Right renal pelvis (tissue), 4 donors: ENCODE measurements at regions not wholly inside any gene's neighbourhood (a gene's known extent, or its start where the extent isn't known, plus 50 kb on each side); places are given as distances from the start of the nearest gene placed in this dataset.

Source experiments
- DNase-seq, 4 donors: peaks; one replicate each; pipeline ENCODE4 v3.0.0-alpha.2; 2013; ENCODE audit warnings: low read depth in 4 of 4, low spot score in 3 of 4, missing footprints in 1 of 4

DNA sequence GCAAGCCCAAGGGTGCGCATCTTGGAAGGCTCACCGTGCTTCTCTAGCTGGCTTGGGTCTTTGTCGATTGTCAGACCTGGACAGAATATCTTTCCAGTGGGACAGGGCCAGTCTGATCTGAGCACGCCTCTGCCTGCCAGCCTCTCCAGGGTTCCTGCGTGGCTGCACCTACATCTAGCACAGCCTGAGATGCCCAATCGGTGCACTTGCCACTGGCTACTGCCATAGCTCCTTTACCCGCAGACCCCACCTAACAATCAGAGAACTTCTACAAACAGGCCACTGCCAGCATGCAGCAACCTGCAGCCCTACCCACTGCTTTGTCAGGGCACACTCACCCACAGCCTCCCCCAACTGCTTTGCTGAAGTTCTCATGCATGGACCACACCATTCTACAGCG lies 56.7 kb upstream of the PHACTR3 start:
- DNase-seq: no peak
